NCI-H2196 treated with DMSO at 0.1 percent for 48 hours (cell line): ENCODE measurements at regions not wholly inside any gene's neighbourhood (a gene's known extent, or its start where the extent isn't known, plus 50 kb on each side); places are given as distances from the start of the nearest gene placed in this dataset.
"Not testable (repeated sequence)": the region's sequence is repeated elsewhere in the genome, so short reads cannot be mapped to it uniquely, and the experiment has no call there.

Source experiments
- DNase-seq: peaks from one replicate; lab custom pipeline; 2025; ENCODE audit not compliant: unreplicated experiment; lab: John Stamatoyannopoulos, UW

DNA sequence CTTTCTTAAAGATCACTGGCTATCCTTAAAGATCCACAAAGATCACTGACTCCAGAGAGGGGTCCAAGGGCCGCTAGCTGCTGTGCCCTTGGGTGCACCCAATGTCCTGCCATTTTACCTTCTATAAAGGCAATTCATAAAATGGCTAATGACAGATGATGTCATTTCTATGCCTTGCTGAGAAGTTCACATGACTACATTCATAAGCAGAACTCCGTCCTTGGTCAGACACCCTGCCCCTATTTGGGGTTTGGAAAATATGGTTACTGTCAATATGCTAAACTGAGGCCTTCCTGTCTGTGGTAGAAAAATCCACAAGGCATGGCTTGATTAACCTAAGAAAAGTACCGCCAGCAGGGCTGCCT, 60.9 kb upstream of the BMAL1 start:
- DNase-seq: no peak

- not testable (repeated sequence) for DNase-seq
Measured at GRCh38 chr11:13218685-13219084, 58.9 kb upstream of the BMAL1 start.

DNA sequence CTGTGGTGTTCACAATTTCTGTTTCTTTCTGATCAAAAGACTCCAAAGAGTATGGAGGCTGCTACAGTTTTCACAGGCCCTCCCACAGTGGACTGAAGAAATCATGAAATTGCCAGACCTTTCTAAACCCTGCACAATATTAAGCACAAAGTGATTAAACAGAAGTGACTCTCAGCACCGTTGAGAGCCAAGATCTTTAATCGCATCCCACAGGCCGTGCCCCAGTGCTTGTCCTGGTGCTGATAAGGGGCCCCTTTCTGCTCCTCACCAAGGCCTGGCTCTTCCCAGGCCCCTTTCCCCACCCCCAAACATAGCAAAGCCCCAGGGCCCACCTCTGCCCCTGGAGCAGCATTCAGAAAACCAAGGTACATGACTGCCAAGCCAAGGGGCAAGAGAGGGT, 57.4 kb upstream of the BMAL1 start:
- DNase-seq: no peak

GRCh38 chr11:13221722-13222121, 55.9 kb upstream of the BMAL1 start:
- DNase-seq: no peak

DNA sequence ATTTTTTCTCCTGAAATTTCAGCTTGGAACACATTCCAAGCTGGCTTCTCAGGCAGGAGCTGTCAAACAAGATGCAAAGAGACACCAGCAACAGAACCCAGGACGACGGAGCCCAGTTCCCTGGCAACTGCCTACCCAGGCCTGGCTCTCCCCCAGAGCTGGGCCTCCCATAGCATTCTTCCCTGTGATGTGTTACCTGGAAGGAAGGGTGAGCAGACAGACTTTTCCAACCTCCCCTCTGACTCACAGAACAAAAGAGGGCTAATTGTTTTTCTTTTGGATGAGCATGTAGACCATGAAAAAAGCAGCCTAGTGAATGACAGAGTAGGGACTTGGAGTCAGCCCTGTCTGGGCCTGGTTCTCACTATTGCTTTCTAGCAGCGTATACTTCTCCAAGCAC, 55.3 kb upstream of the BMAL1 start:
- no peak for DNase-seq

- no peak for DNase-seq
Measured at GRCh38 chr11:13223112-13223511, 54.5 kb upstream of the BMAL1 start.

DNA sequence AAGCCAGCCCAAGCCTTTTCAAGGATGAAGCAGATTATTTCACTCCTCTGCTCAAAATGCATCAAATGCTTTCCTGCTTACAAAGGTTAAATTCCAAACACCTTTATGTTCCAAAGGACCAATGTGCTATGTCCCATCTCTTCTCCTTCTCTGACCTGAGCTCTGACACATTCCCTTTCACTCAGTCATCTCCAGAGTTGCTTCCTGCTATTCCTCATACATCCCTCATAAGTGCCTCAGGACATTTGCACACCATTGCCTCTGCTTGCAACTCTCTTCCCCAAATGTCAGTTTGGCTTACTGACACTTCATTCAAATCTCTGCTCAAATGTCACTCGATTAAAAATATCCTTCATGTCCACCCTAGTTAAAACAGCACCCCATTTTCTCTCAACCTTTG, 53.3 kb upstream of the BMAL1 start:
- DNase-seq: no peak

DNA sequence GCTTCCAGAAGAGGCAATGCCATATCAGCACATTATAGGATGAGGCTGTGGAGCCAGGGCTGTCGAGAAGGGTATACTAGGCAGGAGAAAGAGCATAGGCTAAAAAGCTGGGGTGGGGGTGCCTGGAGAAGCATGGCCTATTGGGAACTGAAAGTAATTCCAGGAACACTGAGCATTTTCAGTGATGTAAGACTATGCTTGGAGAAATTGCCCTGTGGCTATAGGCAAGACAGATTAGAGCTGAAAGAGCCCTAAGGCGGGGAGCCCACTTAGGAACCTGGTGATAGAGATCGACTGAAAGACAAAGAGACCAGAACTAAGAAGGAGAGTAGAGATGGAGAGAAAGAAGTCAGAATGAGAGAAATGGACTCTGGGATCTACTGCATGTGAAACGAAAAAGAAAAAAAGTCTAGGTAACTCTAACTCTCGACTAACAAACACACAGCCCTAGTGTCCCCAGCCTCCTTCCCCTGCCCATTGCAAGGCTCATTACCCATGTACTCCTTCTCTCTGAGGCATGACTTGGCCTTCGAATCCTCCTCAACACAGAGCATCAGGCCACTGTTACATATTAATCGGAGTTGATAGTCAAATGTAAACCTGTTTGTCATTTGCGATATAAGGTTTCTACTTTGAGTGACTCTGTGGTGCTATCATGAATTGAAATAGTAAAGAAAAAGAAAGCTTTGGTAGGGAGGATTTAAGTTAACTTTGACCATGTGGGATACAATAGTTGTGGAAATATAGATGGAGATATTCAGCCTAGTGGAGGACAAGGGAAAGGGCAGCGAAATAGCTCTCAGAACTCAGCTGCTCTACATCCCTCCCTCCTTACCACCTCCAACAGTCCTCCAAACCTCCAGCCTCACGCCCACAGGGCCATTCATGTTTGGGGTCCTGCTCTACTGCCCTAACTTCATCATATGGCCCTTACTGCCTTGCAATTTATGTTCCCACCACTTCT, 52.3 kb upstream of the BMAL1 start:
- DNase-seq: no peak

GRCh38 chr11:13227676-13228255, 49.8 kb upstream of the BMAL1 start:
- DNase-seq: no peak
